HEK293T (cell line): ENCODE measurements at regions not wholly inside any gene's neighbourhood (a gene's known extent, or its start where the extent isn't known, plus 50 kb on each side); places are given as distances from the start of the nearest gene placed in this dataset.

ENCODE experiments used
- ARNT ChIP-seq: fragments of 450-650 bp; IDR thresholded peaks from 2 replicates; pipeline ENCODE4 v1.6.1; 2017; ENCODE audit warnings: mild to moderate bottlenecking
- BHLHE40 ChIP-seq: fragments of 450-650 bp; IDR thresholded peaks from 2 replicates; pipeline ENCODE4 v1.6.1; 2016; ENCODE audit warnings: mild to moderate bottlenecking, moderate library complexity, borderline replicate concordance
- CTBP1 ChIP-seq: fragments of 450-650 bp; IDR thresholded peaks from 2 replicates; pipeline ENCODE4 v1.6.1; 2016; ENCODE audit warnings: borderline replicate concordance
- FOXA1 ChIP-seq: fragments of 450-650 bp; IDR thresholded peaks from 2 replicates; pipeline ENCODE4 v1.6.1; 2016; ENCODE audit warnings: mild to moderate bottlenecking
- FOXM1 ChIP-seq: fragments of 450-650 bp; IDR thresholded peaks from 2 replicates; pipeline ENCODE4 v1.6.1; 2017; ENCODE audit warnings: mild to moderate bottlenecking, borderline replicate concordance
- HDGF ChIP-seq: fragments of 450-650 bp; IDR thresholded peaks from 2 replicates; pipeline ENCODE4 v1.6.1; 2017; ENCODE audit warnings: antibody characterized with exemption, borderline replicate concordance
- LEF1 ChIP-seq: fragments of 450-650 bp; IDR thresholded peaks from 2 replicates; pipeline ENCODE4 v1.6.1; 2017; ENCODE audit warnings: mild to moderate bottlenecking, borderline replicate concordance
- NFRKB ChIP-seq: fragments of 450-650 bp; IDR thresholded peaks from 2 replicates; pipeline ENCODE4 v1.6.1; 2016; ENCODE audit warnings: mild to moderate bottlenecking, moderate library complexity
- PKNOX1 ChIP-seq: fragments of 450-650 bp; IDR thresholded peaks from 2 replicates; pipeline ENCODE4 v1.6.1; 2016
- SP1 ChIP-seq: fragments of 450-650 bp; IDR thresholded peaks from 2 replicates; pipeline ENCODE4 v1.6.1; 2017
- SUZ12 ChIP-seq: fragments of 450-650 bp; IDR thresholded peaks from 2 replicates; pipeline ENCODE4 v1.6.1; 2016; ENCODE audit warnings: mild to moderate bottlenecking
- TARDBP ChIP-seq: fragments of 450-650 bp; IDR thresholded peaks from 2 replicates; pipeline ENCODE4 v1.6.1; 2016

GRCh38 chr4:133045288-133045687 is 103.8 kb upstream of the PCDH10 start:
- no peak for TF ChIP-seq SUZ12
- no peak for TF ChIP-seq BHLHE40
- no peak for TF ChIP-seq LEF1
- TF ChIP-seq FOXM1, result no peak
- TF ChIP-seq SP1, result no peak
- no peak for TF ChIP-seq CTBP1
- TF ChIP-seq ARNT, result no peak
- TF ChIP-seq TARDBP, result no peak
- TF ChIP-seq HDGF, result no peak
- TF ChIP-seq PKNOX1, result no peak
- no peak for TF ChIP-seq FOXA1
- no peak for TF ChIP-seq NFRKB
